ENCODE measurements at regions not wholly inside any gene's neighbourhood (a gene's known extent, or its start where the extent isn't known, plus 50 kb on each side); places are given as distances from the start of the nearest gene placed in this dataset.

GRCh38 chr15:75112848-75113492 lies 88.7 kb upstream of the C15orf39 start:
- TF ChIP-seq CTCF (tag by site-specific recombination; IDR thresholded peaks at IDR 0.05): no peak
- no peak for TF ChIP-seq KLF10 (tag by site-specific recombination; IDR thresholded peaks at IDR 0.05)
- no peak for TF ChIP-seq TCF7L2 (IDR thresholded peaks at IDR 0.05; ENCODE audit: borderline replicate concordance, low read depth, low read length)
- TF ChIP-seq ZNF146 (tag by site-specific recombination; IDR thresholded peaks at IDR 0.05): no peak
- TF ChIP-seq ZNF530 (tag by site-specific recombination; IDR thresholded peaks at IDR 0.05; ENCODE audit: low read depth): no peak
- TF ChIP-seq ZBTB7A (tag by site-specific recombination; IDR thresholded peaks at IDR 0.05; ENCODE audit: low read depth): no peak
- no peak for TF ChIP-seq HOXD13 (CRISPR knock-in tag; IDR thresholded peaks at IDR 0.05; ENCODE audit: borderline replicate concordance)
- no peak for TF ChIP-seq ZNF580 (tag by site-specific recombination; IDR thresholded peaks at IDR 0.05)
- TF ChIP-seq HOXC10 (CRISPR knock-in tag; IDR thresholded peaks at IDR 0.05): no peak
- TF ChIP-seq ZNF692 (tag by site-specific recombination; IDR thresholded peaks at IDR 0.05): no peak
- TF ChIP-seq SETDB1 (IDR thresholded peaks at IDR 0.05; ENCODE audit: insufficient read length, low read length): no peak
- no peak for TF ChIP-seq ZNF10 (tag by site-specific recombination; IDR thresholded peaks at IDR 0.05)
